K562 (cell line): ENCODE measurements at regions not wholly inside any gene's neighbourhood (a gene's known extent, or its start where the extent isn't known, plus 50 kb on each side); places are given as distances from the start of the nearest gene placed in this dataset.

Experiments
- DMBX1 ChIP-seq: fragments of 250-450 bp; sonication (Bioruptor Pico); IDR thresholded peaks from 2 replicates; pipeline ENCODE4 v1.8.0; 2022; ENCODE audit warnings: inconsistent platforms, mild to moderate bottlenecking, moderate library complexity, borderline replicate concordance
- ELF4 ChIP-seq: fragments of 450-650 bp; formaldehyde crosslinking; IDR thresholded peaks from 2 replicates; pipeline ENCODE4 v1.4.0; 2022; ENCODE audit warnings: missing genetic modification characterization
- EZH2 ChIP-seq: IDR thresholded peaks from 2 replicates; pipeline ENCODE4 v1.6.1; 2012; ENCODE audit warnings: low read depth, mild to moderate bottlenecking, inconsistent platforms, low read length, borderline replicate concordance
- FOXK1 ChIP-seq: sonication (generic); formaldehyde crosslinking; IDR thresholded peaks from 2 replicates; pipeline ENCODE4 v1.8.0; 2022; ENCODE audit warnings: missing genetic modification reagents, mild to moderate bottlenecking, borderline replicate concordance
- GABPA ChIP-seq: fragments of 200-800 bp; sonication (Bioruptor generic); conservative IDR thresholded peaks from 2 replicates; pipeline ENCODE4 v1.6.1; 2016; ENCODE audit warnings: low read depth, missing genetic modification characterization, missing compliant biosample characterization
- HOMEZ ChIP-seq: fragments of 250-450 bp; sonication (Bioruptor Pico); IDR thresholded peaks from 2 replicates; pipeline ENCODE4 v1.4.0; 2020; ENCODE audit warnings: mild to moderate bottlenecking, moderate library complexity
- LEF1 ChIP-seq: fragments of 450-650 bp; IDR thresholded peaks from 2 replicates; pipeline ENCODE4 v1.6.1; 2016; ENCODE audit warnings: mild to moderate bottlenecking
- MECOM ChIP-seq: fragments of 250-450 bp; sonication (Bioruptor Pico); IDR thresholded peaks from 2 replicates; pipeline ENCODE4 v1.8.0; 2022; ENCODE audit warnings: inconsistent platforms
- MITF ChIP-seq: IDR thresholded peaks from 2 replicates; pipeline ENCODE4 v1.6.1; 2014; ENCODE audit warnings: antibody characterized with exemption
- MXD1 ChIP-seq: fragments of 250-450 bp; sonication (Bioruptor Pico); IDR thresholded peaks from 2 replicates; pipeline ENCODE4 v1.8.0; 2021; ENCODE audit warnings: borderline replicate concordance, mild to moderate bottlenecking, moderate library complexity; ENCODE audit not compliant: poor library complexity, severe bottlenecking
- POLR2H ChIP-seq: IDR thresholded peaks from 2 replicates; pipeline ENCODE4 v1.6.1; 2016; ENCODE audit warnings: missing genetic modification characterization, low read depth, mild to moderate bottlenecking, control low read depth, missing compliant biosample characterization, moderate library complexity
- TAF15 ChIP-seq: fragments of 200-400 bp; formaldehyde crosslinking; IDR thresholded peaks from 2 replicates; pipeline ENCODE4 v1.6.1; 2017; ENCODE audit warnings: mild to moderate bottlenecking, low read depth, low read length, moderate library complexity
- TSC22D4 ChIP-seq: fragments of 450-650 bp; IDR thresholded peaks from 2 replicates; pipeline ENCODE4 v1.6.1; 2016; ENCODE audit warnings: missing genetic modification characterization, missing biosample characterization, control low read depth
- ZBTB7A ChIP-seq: IDR thresholded peaks from 2 replicates; pipeline ENCODE4 v1.6.1; 2011; ENCODE audit warnings: low read depth, mild to moderate bottlenecking, low read length, moderate library complexity, borderline replicate concordance; ENCODE audit not compliant: control insufficient read depth
- ZNF407 ChIP-seq: fragments of 450-650 bp; IDR thresholded peaks from 2 replicates; pipeline ENCODE4 v1.6.1; 2016; ENCODE audit warnings: low read depth
- ZNF780A ChIP-seq: fragments of 250-450 bp; sonication (Bioruptor Pico); IDR thresholded peaks from 2 replicates; pipeline ENCODE4 v1.5.0; 2021; ENCODE audit warnings: mild to moderate bottlenecking

DNA sequence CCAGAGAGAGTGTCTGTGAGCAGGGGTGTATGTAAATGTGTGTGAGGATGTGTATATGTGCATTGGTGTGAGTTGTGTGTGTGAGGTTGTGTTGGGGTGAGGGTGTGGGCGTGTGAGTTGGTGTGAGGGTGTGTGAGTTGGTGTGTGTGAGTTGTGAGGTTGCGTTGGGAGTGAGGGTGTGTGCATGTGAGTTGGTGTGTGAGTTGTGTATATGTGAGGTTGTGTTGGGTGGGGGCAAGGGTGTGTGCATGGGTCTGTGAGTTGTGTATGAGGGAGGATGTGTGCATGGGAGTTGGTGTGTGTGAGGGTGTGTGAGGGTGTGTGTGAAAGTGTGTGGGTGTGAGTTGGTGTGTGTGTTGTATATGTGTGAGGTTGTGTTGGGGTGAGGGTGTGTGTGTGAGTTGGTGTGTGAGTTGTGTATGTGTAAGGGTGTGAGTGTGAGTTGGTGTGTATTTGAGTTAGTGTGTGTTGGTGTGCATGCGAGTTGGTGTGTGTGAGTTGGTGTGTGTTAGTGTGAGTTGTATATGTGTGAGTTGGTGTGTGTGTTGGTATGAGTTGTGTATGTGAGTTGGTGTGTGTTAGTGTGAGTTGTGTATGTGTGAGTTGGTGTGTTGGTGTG, 161.6 kb upstream of the IER5L start (continued):
- TF ChIP-seq MITF (no peak), GABPA (tag) (no peak), LEF1 (no peak), POLR2H (tag) (no peak), MECOM (CRISPR knock-in tag) (no peak), ZNF407 (no peak), TSC22D4 (tag) (0 out of 2 replicates have a peak, but pooled peaks have one; percentile 27), MXD1 (no peak), ZBTB7A (no peak), EZH2 (no peak), ZNF780A (CRISPR knock-in tag) (no peak), DMBX1 (no peak), FOXK1 (CRISPR knock-in tag) (no peak), ELF4 (CRISPR knock-in tag) (0 out of 2 replicates have a peak, but pooled peaks have one; percentile 9), TAF15 (no peak), HOMEZ (CRISPR knock-in tag) (no peak)
